Lower leg skin (tissue), 4 donors: ENCODE measurements at regions not wholly inside any gene's neighbourhood (a gene's known extent, or its start where the extent isn't known, plus 50 kb on each side); places are given as distances from the start of the nearest gene placed in this dataset.

Source experiments
- DNase-seq, 2 donors: peaks; one replicate each; pipeline ENCODE4 v3.0.0-alpha.2; 2019; ENCODE audit warnings: low spot score in 2 of 2
- H3K4me3 ChIP-seq: fragments of 200-600 bp; sonication (generic); 2 replicates; pipeline ENCODE4 v1.5.1; 2017; ENCODE audit warnings: mild to moderate bottlenecking, low read depth; ENCODE audit not compliant: poor library complexity, severe bottlenecking
- POLR2A ChIP-seq, 2 donors: fragments of 450-650 bp; IDR thresholded peaks; one replicate each; pipeline ENCODE4 v1.6.1; 2016 to 2017; ENCODE audit warnings: antibody characterized with exemption in 2 of 2, mild to moderate bottlenecking in 1 of 2, moderate library complexity in 1 of 2
- WGBS, 2 donors: methylation state at CpG; one replicate each; pipeline ENCODE4 v1.1.5; 2018; 5-methylcytosine and 5-hydroxymethylcytosine counted together
- intact Hi-C: fragments of 100-400 bp; cut with DNase I; formaldehyde crosslinking; loops from one replicate; pipeline ENCODE4 v1.15.0; 2023; ENCODE audit warnings: low total_unique reads
- TF ChIP-seq, protein P1 (sequence below), 3 donors: fragments of 450-650 bp; IDR thresholded peaks; one replicate each; pipeline ENCODE4 v1.5.1; 2016; ENCODE audit warnings: antibody characterized with exemption in 3 of 3, mild to moderate bottlenecking in 3 of 3, moderate library complexity in 2 of 3

- TF ChIP-seq, protein P1, sequence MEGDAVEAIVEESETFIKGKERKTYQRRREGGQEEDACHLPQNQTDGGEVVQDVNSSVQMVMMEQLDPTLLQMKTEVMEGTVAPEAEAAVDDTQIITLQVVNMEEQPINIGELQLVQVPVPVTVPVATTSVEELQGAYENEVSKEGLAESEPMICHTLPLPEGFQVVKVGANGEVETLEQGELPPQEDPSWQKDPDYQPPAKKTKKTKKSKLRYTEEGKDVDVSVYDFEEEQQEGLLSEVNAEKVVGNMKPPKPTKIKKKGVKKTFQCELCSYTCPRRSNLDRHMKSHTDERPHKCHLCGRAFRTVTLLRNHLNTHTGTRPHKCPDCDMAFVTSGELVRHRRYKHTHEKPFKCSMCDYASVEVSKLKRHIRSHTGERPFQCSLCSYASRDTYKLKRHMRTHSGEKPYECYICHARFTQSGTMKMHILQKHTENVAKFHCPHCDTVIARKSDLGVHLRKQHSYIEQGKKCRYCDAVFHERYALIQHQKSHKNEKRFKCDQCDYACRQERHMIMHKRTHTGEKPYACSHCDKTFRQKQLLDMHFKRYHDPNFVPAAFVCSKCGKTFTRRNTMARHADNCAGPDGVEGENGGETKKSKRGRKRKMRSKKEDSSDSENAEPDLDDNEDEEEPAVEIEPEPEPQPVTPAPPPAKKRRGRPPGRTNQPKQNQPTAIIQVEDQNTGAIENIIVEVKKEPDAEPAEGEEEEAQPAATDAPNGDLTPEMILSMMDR (IDR thresholded peaks at IDR 0.05), result no peak
- no peak overlapping the region for H3K4me3 ChIP-seq
- DNase-seq, result no peak
- intact Hi-C loops, result no loop called here
- WGBS, 2 donors, result 81 to 88% methylated on average over 2 of the region's 2 CpGs
These were observed 177.9 kb downstream of the PHLDA1 start for GRCh38 chr12:75853626-75854025.

- intact Hi-C loops, result no loop called here
- TF ChIP-seq POLR2A (IDR thresholded peaks at IDR 0.05), result no peak
- TF ChIP-seq, protein P1 (IDR thresholded peaks at IDR 0.05), result no peak
- 71 to 92% methylated on average over 2 of the region's 2 CpGs for WGBS, 2 donors
- DNase-seq, result no peak
- no peak overlapping the region for H3K4me3 ChIP-seq
These were observed 178.6 kb downstream of the PHLDA1 start for GRCh38 chr12:75852956-75853355.

- 30 to 57% methylated on average over 3 of the region's 3 CpGs for WGBS, 2 donors
- TF ChIP-seq, protein P1 (IDR thresholded peaks at IDR 0.05), result no peak
- TF ChIP-seq POLR2A (IDR thresholded peaks at IDR 0.05), result no peak
- H3K4me3 ChIP-seq, result no peak overlapping the region
- DNase-seq, result no peak
- intact Hi-C loops, result no loop called here
These were observed 179.4 kb downstream of the PHLDA1 start for GRCh38 chr12:75852143-75852542.

DNA sequence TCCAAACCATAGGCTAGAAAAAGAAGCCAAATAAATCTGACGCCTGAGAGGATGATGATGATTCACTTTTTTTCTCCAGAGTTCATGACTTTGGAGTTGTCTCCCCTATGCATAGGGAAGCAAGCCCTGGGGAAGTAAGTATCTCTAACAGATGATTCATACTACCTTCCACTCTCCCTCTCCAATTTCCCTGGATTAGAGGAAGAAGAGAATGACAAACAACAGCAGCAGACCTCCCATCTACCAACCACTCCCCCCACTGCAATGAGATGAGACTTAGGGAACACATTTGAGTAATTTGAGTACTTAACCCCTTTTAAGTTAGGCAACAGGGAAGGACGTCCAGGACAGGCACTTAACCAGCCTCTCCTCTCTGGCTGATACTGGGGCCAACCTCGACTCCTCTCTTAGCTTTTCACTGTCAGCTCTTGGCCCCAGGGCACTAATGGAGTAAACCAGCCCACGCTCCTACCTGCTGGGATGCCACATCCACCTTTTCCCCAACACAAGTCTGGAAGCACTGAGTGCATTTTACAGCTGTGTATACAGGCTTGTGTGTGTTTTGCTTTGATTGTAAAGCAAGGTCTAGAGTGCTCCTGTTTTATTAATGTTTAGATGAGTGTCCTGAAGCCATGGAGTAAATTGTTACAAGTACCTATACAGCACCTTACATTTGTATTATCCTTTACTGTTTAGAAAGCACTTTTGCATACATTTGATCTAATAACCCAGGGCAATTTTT, 180.7 kb downstream of the PHLDA1 start:
- intact Hi-C loops, result no loop called here
- no peak for DNase-seq
- TF ChIP-seq, protein P1 (IDR thresholded peaks at IDR 0.05), result no peak
- TF ChIP-seq POLR2A (IDR thresholded peaks at IDR 0.05), result no peak
- 36 to 55% methylated on average over 4 of the region's 4 CpGs for WGBS, 2 donors
- H3K4me3 ChIP-seq, result no peak overlapping the region

DNA sequence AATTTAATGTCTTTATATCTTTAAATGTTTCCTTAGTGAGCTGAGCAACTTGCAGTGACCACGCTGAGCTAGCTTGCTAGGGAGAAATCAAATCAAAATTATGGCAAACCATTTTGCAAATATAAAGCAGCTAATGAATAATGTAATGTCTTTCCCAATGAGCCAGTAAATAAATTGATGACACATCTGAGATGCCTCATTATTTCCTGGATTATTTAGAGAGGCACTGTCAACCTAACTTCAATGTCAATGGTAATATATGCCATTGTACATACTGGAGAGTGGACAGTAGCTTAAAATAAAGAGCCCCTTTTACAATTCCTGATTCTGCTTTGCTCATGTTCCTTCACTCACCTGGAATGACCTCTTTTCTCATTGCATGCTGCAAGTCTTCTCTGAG, 182.6 kb downstream of the PHLDA1 start:
- intact Hi-C loops, result no loop called here
- 46 to 63% methylated on average over 1 of the region's 1 CpG for WGBS, 2 donors
- DNase-seq, result no peak
- no peak overlapping the region for H3K4me3 ChIP-seq
- TF ChIP-seq POLR2A (IDR thresholded peaks at IDR 0.05), result no peak

GRCh38 chr12:75848431-75848925, 183.1 kb downstream of the PHLDA1 start:
- DNase-seq, result no peak
- 20 to 29% methylated on average over 7 of the region's 7 CpGs for WGBS, 2 donors
- H3K4me3 ChIP-seq, result no peak overlapping the region
- intact Hi-C loops, result no loop called here
- TF ChIP-seq, protein P1 (IDR thresholded peaks at IDR 0.05), result no peak
- TF ChIP-seq POLR2A (IDR thresholded peaks at IDR 0.05), result no peak
